PFSK-1 (cell line): ENCODE measurements at regions not wholly inside any gene's neighbourhood (a gene's known extent, or its start where the extent isn't known, plus 50 kb on each side); places are given as distances from the start of the nearest gene placed in this dataset.

ENCODE experiments used
- POLR2AphosphoS5 ChIP-seq: IDR thresholded peaks from 2 replicates; pipeline ENCODE4 v1.6.1; 2012; ENCODE audit warnings: low read depth, mild to moderate bottlenecking, control low read depth, low read length, moderate library complexity
- REST ChIP-seq, 2 experiments: IDR thresholded peaks; 2 replicates each; pipeline versions ENCODE4 v1.6.1 to v1.8.0; 2011 to 2012; ENCODE audit warnings: low read depth in 2 of 2, low read length in 2 of 2, control low read depth in 1 of 2, inconsistent platforms in 1 of 2, mild to moderate bottlenecking in 1 of 2, moderate library complexity in 1 of 2; ENCODE audit not compliant: insufficient read depth in 1 of 2
- TAF1 ChIP-seq: IDR thresholded peaks from 2 replicates; pipeline ENCODE4 v1.6.1; 2012; ENCODE audit warnings: low read length, control low read depth, borderline replicate concordance; ENCODE audit not compliant: insufficient read depth

GRCh38 chr2:217451666-217452065 lies 551.1 kb downstream of the TNS1 start:
- no peak for TF ChIP-seq POLR2AphosphoS5
- TF ChIP-seq TAF1: no peak
- no peak for TF ChIP-seq REST (IDR thresholded peaks at IDR 0.05; ENCODE audit: insufficient read depth in 1 of 2, low read depth in 2 of 2, low read length in 2 of 2)
